ENCODE measurements at regions not wholly inside any gene's neighbourhood (a gene's known extent, or its start where the extent isn't known, plus 50 kb on each side); places are given as distances from the start of the nearest gene placed in this dataset.

- Histone ChIP-seq H3K4me1 (ENCODE audit: control insufficient read depth, extremely low read depth, insufficient read depth, low read length) (peaks cover 3% of the 10 kb centered on the region), H3K4me3 (replicated peaks in 1 of 3; ENCODE audit: insufficient read depth in 1 of 3, low read depth in 1 of 3, low read length in 3 of 3) (no peak overlapping the region), H3K36me3 (ENCODE audit: control insufficient read depth in 2 of 2, extremely low read depth in 1 of 2, insufficient read depth in 2 of 2, low read length in 2 of 2) (no peaks in the 10 kb centered on the region), H3K27me3 (ENCODE audit: control insufficient read depth in 2 of 2, insufficient read depth in 2 of 2, low read length in 2 of 2) (no peaks in the 10 kb centered on the region), H4K20me1 (replicated peaks; ENCODE audit: control insufficient read depth, extremely low read depth, insufficient read depth, low read length) (no peaks in the 10 kb centered on the region), H3K4me2 (ENCODE audit: insufficient read depth, low read length) (no peak overlapping the region), H3K9me1 (replicated peaks; ENCODE audit: control insufficient read depth, extremely low read depth, insufficient read depth, low read length) (no peaks in the 10 kb centered on the region), H3K27ac (ENCODE audit: insufficient read depth, low read depth, low read length) (no peak overlapping the region), H3K79me2 (ENCODE audit: control insufficient read depth, insufficient read depth, low read length) (no peaks in the 10 kb centered on the region), H3K9ac (replicated peaks; ENCODE audit: extremely low read depth, insufficient read depth, low read length) (no peak overlapping the region), H2AFZ (ENCODE audit: low read depth, low read length) (no peak overlapping the region), H3K9me3 (replicated peaks; ENCODE audit: control insufficient read depth, insufficient read depth, low read length) (no peaks in the 10 kb centered on the region)
- intact Hi-C loops (cut with micrococcal nuclease) (no loop called here), dilution Hi-C loops (cut with MboI; ENCODE audit: extremely low pct_ligation_motif_present, low sequenced_read_pairs) (no loop called here)
- FAIRE-seq (no peak), DNase-seq (ENCODE audit: low read depth, low spot score) (no peak)
- ChIA-PET CTCF (interaction anchor here (1.0 to 1.1 kb wide), 2 partner anchors 12 to 119 kb away, joined by 3 read pairs; no protein-coding TSS in a partner anchor), POLR2A (no interaction called here)
- TF ChIP-seq, protein P1, sequence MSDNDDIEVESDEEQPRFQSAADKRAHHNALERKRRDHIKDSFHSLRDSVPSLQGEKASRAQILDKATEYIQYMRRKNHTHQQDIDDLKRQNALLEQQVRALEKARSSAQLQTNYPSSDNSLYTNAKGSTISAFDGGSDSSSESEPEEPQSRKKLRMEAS (IDR thresholded peaks at IDR 0.05; ENCODE audit: insufficient read depth, insufficient read length) = no peak
- TF ChIP-seq JUN (IDR thresholded peaks at IDR 0.05; ENCODE audit: borderline replicate concordance, insufficient read depth, insufficient read length, low read depth) (no peak), GATA2 (IDR thresholded peaks at IDR 0.05; ENCODE audit: insufficient read depth, insufficient read length, low read depth, low read length) (no peak), EZH2 (IDR thresholded peaks at IDR 0.05; ENCODE audit: borderline replicate concordance, low read depth, low read length, severe bottlenecking) (no peak), MYC (IDR thresholded peaks at IDR 0.05; ENCODE audit: low read depth, low read length) (no peak), FOS (IDR thresholded peaks at IDR 0.05; ENCODE audit: borderline replicate concordance, insufficient read depth, low read length) (no peak), POLR2AphosphoS5 (IDR thresholded peaks at IDR 0.05; ENCODE audit: insufficient read depth, low read depth, low read length) (no peak), POLR2A (IDR thresholded peaks at IDR 0.05; ENCODE audit: low read depth, low read length) (no peak)
- TF ChIP-seq, protein P2, sequence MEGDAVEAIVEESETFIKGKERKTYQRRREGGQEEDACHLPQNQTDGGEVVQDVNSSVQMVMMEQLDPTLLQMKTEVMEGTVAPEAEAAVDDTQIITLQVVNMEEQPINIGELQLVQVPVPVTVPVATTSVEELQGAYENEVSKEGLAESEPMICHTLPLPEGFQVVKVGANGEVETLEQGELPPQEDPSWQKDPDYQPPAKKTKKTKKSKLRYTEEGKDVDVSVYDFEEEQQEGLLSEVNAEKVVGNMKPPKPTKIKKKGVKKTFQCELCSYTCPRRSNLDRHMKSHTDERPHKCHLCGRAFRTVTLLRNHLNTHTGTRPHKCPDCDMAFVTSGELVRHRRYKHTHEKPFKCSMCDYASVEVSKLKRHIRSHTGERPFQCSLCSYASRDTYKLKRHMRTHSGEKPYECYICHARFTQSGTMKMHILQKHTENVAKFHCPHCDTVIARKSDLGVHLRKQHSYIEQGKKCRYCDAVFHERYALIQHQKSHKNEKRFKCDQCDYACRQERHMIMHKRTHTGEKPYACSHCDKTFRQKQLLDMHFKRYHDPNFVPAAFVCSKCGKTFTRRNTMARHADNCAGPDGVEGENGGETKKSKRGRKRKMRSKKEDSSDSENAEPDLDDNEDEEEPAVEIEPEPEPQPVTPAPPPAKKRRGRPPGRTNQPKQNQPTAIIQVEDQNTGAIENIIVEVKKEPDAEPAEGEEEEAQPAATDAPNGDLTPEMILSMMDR (IDR thresholded peaks at IDR 0.05; ENCODE audit: extremely low read depth in 1 of 2, insufficient read depth in 1 of 2, low read depth in 1 of 2, low read length in 2 of 2) = no peak
- BruUV-seq (replicated peaks) = no TSS peak
These were observed 204.7 kb downstream of the HLX start for GRCh38 chr1:221083902-221084301.
